HG03039 (cell line): ENCODE measurements at regions not wholly inside any gene's neighbourhood (a gene's known extent, or its start where the extent isn't known, plus 50 kb on each side); places are given as distances from the start of the nearest gene placed in this dataset.

Experiments
- ATAC-seq: cut with Tn5 transposase; IDR thresholded peaks from one replicate; pipeline ENCODE4 v1.9.1; 2021; ENCODE audit warnings: mild to moderate bottlenecking, moderate library complexity; ENCODE audit not compliant: unreplicated experiment

- ATAC-seq = no peak
Observed at GRCh38 chrX:20481632-20482031, 214.9 kb upstream of the RPS6KA3 start.

GRCh38 chrX:20479896-20480295, 213.2 kb upstream of the RPS6KA3 start:
- no peak for ATAC-seq

GRCh38 chrX:20479048-20479447, 212.3 kb upstream of the RPS6KA3 start:
- no peak for ATAC-seq

- no peak for ATAC-seq
Observed at GRCh38 chrX:20477836-20478524, 211.3 kb upstream of the RPS6KA3 start.

- no peak for ATAC-seq
Observed at GRCh38 chrX:20477219-20477618, 210.5 kb upstream of the RPS6KA3 start.

- ATAC-seq = no peak
Observed at GRCh38 chrX:20472620-20473258, 206.0 kb upstream of the RPS6KA3 start.

GRCh38 chrX:20472148-20472547, 205.4 kb upstream of the RPS6KA3 start:
- ATAC-seq = no peak

GRCh38 chrX:20471483-20471882, 204.8 kb upstream of the RPS6KA3 start:
- ATAC-seq = no peak

GRCh38 chrX:20463296-20464075, 196.8 kb upstream of the RPS6KA3 start:
- no peak for ATAC-seq

- ATAC-seq = no peak
Observed at GRCh38 chrX:20461576-20461975, 194.9 kb upstream of the RPS6KA3 start.

- no peak for ATAC-seq
Observed at GRCh38 chrX:20461002-20461401, 194.3 kb upstream of the RPS6KA3 start.

GRCh38 chrX:20459410-20460350, 193.0 kb upstream of the RPS6KA3 start:
- no peak for ATAC-seq

GRCh38 chrX:20456971-20457370, 190.3 kb upstream of the RPS6KA3 start:
- ATAC-seq = no peak

- ATAC-seq = no peak
Observed at GRCh38 chrX:20455001-20455400, 188.3 kb upstream of the RPS6KA3 start.

- ATAC-seq = no peak
Observed at GRCh38 chrX:20454117-20454516, 187.4 kb upstream of the RPS6KA3 start.

GRCh38 chrX:20452487-20452886, 185.8 kb upstream of the RPS6KA3 start:
- no peak for ATAC-seq

GRCh38 chrX:20451929-20452328, 185.2 kb upstream of the RPS6KA3 start:
- ATAC-seq = no peak

- ATAC-seq = no peak
Observed at GRCh38 chrX:20445109-20445508, 178.4 kb upstream of the RPS6KA3 start.

- peak; percentile 62 for ATAC-seq
Observed at GRCh38 chrX:20442597-20442996, 175.9 kb upstream of the RPS6KA3 start.

GRCh38 chrX:20441123-20441522, 174.4 kb upstream of the RPS6KA3 start:
- no peak for ATAC-seq
